ENCODE measurements at regions not wholly inside any gene's neighbourhood (a gene's known extent, or its start where the extent isn't known, plus 50 kb on each side); places are given as distances from the start of the nearest gene placed in this dataset.

DNA sequence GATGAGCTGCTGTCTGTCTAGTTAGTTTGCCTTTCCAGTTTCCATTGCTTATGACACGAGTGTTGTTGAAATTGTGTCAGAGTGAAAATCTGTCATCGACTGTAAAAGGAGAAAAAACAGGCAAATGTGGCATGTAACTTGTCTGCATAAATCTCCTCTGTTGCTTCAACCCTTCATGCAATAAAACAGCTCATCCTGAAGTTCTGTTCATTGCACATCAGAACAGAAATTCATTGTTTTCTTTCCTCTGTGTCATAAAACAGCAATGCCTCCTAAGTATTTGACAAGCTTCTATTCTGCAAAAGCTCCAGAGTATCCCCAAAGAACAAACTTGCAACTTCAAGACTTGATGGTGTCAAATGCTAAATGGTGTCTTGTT lies 432.1 kb downstream of the MEIS1 start:
- intact Hi-C loops (cut with DNase I, micrococcal nuclease) = no loop called here
- H3K9me3 Mint-ChIP-seq (ENCODE audit: low read depth) = no peaks in the 10 kb centered on the region
- no peaks in the 10 kb centered on the region for H3K27me3 Mint-ChIP-seq
- no peaks in the 10 kb centered on the region for H3K4me1 Mint-ChIP-seq
- ChIA-PET CTCF (no interaction called here), POLR2A (no interaction called here)
- H3K27ac Mint-ChIP-seq = no peak overlapping the region
- H3K4me3 Mint-ChIP-seq = no peak overlapping the region
- no peak for ATAC-seq
- no peak for DNase-seq
- no peaks in the 10 kb centered on the region for H3K36me3 Mint-ChIP-seq (ENCODE audit: low read depth)

DNA sequence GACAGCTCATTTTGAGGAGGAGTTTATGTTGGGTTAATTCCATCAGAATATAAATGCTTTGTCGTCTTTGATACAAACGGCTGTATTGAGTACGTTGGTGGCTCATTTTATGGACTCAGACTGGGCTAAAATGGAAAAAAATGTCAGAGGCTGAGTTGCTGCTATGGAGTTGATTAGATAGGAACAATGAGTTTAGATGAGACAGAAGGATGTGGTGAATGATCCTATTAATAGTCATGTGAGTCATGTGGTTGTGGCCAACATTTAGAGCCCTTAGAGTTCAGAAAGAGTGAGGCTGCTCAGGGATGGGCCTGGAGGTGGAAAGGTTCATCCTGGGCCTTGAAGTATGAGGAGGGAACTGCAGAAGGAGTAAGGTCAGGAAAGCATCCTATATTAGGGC lies 434.2 kb downstream of the MEIS1 start:
- ChIA-PET POLR2A (no interaction called here), CTCF (no interaction called here)
- Mint-ChIP-seq H3K27me3 (no peaks in the 10 kb centered on the region), H3K36me3 (ENCODE audit: low read depth) (no peaks in the 10 kb centered on the region), H3K9me3 (ENCODE audit: low read depth) (no peaks in the 10 kb centered on the region), H3K4me1 (no peaks in the 10 kb centered on the region), H3K27ac (no peak overlapping the region), H3K4me3 (no peak overlapping the region)
- intact Hi-C loops (cut with DNase I, micrococcal nuclease) = no loop called here
- no peak for DNase-seq
- no peak for ATAC-seq

DNA sequence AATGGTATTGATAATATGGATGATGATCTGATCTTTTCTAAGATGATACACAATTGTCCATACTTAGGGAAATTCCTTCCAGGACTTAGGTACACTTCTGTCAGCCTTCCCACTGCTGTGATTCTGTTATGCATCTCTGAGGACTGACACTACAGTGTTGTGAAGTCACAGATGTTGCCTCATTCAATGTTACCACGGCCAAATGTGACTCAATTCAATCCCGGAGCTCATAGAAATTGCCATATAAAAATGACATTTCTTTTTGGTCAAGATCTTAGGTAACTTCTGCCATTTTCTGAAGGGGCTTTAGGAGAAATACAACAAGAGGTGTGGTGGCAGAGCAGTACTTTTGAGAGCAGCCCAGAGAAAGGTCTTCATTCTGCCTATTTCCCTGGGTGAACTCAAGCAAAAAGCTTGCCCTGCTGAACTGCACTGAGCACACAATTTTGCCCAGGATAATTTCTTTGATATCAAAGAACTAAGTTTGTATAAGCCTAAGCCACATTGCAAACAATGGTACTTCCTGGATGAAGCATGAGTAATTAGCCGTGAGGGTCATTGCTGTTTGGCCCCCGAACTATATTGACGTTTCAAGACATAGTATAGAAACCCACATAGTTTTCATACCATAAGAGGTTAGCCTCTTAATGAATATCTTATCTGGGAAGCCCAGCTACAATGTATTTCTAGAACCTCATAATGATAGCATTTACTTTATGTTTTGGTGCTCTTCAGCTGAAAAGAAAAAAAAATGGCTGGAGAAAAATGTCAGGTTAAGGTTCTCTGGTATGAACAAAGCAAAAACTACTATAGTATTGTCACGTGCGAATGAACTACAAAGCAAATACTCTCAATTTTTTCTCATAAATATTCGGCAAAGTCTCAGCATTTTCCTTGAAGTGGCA lies 437.4 kb downstream of the MEIS1 start:
- no peaks in the 10 kb centered on the region for H3K4me1 Mint-ChIP-seq
- no peak overlapping the region for H3K27ac Mint-ChIP-seq
- H3K36me3 Mint-ChIP-seq (ENCODE audit: low read depth) = no peaks in the 10 kb centered on the region
- no peaks in the 10 kb centered on the region for H3K27me3 Mint-ChIP-seq
- no peak for ATAC-seq
- no peaks in the 10 kb centered on the region for H3K9me3 Mint-ChIP-seq (ENCODE audit: low read depth)
- no peak overlapping the region for H3K4me3 Mint-ChIP-seq
- intact Hi-C loops (cut with DNase I, micrococcal nuclease) = no loop called here
- CTCF ChIA-PET = no interaction called here
- no peak for DNase-seq
- POLR2A ChIA-PET = no interaction called here

DNA sequence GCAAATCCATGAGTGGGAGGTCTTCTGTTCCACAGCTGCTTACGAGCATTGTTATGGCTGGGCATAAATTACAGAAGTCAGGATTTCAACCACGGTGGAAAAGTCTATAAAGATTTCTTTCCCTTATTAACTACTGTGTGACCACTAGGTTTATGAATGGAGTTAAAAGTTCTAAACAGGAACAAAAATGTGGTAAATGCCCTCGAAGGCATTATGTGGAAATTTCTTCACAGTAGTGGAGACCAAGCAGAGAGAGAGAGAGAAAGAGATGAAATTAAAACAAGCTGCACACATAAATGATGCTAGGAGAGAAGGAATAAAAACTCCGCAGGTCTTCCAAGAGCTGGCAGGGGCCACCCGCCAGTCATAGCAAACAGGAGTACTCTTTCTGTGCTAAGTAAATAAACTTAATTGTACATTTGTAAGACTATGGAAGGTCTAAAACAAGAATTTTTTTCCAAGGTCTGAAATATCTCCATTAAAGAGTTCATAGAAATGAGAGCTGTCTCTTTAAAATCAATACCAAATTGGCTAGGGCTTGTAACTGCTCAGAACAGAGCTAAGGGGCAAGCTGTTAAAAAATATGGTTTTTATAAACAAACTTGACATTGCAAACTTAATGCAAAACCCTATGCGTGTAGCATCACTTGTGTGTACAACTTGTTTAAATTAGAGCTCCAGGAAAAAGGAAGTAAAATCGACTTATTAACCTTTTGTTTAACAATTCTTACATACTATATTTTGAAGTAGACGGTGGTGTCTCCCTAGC lies 438.2 kb downstream of the MEIS1 start:
- intact Hi-C loops (cut with DNase I, micrococcal nuclease) = no loop called here
- no peak overlapping the region for H3K27ac Mint-ChIP-seq
- ATAC-seq = no peak
- H3K4me1 Mint-ChIP-seq = no peaks in the 10 kb centered on the region
- ChIA-PET CTCF (no interaction called here), POLR2A (no interaction called here)
- no peak for DNase-seq
- H3K9me3 Mint-ChIP-seq (ENCODE audit: low read depth) = no peaks in the 10 kb centered on the region
- H3K27me3 Mint-ChIP-seq = no peaks in the 10 kb centered on the region
- no peaks in the 10 kb centered on the region for H3K36me3 Mint-ChIP-seq (ENCODE audit: low read depth)
- no peak overlapping the region for H3K4me3 Mint-ChIP-seq

DNA sequence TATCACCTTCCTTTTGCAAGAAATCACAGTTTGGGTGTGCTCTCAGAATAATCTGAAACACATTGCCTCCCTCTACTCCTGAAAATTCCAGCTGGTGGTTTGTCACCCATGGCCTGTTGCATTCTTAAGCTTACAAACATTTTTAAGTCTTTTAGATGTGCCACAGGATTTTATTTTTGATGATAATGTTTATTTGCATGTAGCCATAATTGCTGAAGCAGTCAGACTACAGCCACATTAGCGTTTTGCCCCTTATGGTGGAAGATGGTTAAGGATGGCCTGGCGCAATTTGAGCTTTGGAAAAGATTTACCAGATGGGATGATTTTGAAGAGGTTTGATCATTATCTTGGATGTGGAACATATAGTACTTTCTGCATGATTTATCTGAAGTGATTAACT lies 439.5 kb downstream of the MEIS1 start:
- POLR2A ChIA-PET = no interaction called here
- Mint-ChIP-seq H3K27ac (no peak overlapping the region), H3K4me3 (no peak overlapping the region), H3K36me3 (ENCODE audit: low read depth) (no peaks in the 10 kb centered on the region), H3K27me3 (no peaks in the 10 kb centered on the region), H3K4me1 (no peaks in the 10 kb centered on the region), H3K9me3 (ENCODE audit: low read depth) (no peaks in the 10 kb centered on the region)
- ATAC-seq (no peak), DNase-seq (no peak)
- intact Hi-C loops (cut with DNase I, micrococcal nuclease) = no loop called here
- CTCF ChIA-PET = interaction anchor here (1.3 kb wide), 1 partner anchor 1155 kb away, joined by 3 read pairs; no protein-coding TSS in a partner anchor

DNA sequence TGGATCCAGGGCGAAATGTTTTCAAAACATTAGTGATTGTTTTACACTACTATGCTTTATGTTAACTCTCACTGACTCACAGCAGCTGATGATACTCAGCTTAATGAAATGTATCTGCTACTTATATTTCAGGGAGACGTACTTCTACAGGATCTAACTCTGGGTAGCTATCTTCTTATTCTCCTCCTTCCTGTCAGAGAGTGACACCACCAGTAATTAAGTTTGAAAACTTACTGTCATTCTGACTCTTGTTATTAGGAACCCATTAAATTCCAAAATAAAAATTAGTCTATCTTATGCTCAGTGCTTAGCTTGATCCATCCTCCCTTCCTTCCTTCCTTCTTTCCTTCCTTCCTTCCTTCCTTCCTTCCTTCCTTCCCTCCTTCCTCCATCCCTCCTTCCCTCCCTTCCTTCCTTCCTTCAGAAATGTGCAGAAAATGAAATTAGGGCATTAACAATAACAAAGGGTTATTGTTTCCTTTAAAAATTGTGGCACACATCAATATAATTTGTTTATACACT lies 441.1 kb downstream of the MEIS1 start:
- Mint-ChIP-seq H3K27me3 (no peaks in the 10 kb centered on the region), H3K9me3 (ENCODE audit: low read depth) (peaks cover 1% of the 10 kb centered on the region), H3K4me1 (no peaks in the 10 kb centered on the region), H3K36me3 (ENCODE audit: low read depth) (no peaks in the 10 kb centered on the region), H3K4me3 (no peak overlapping the region), H3K27ac (no peak overlapping the region)
- ChIA-PET CTCF (no interaction called here), POLR2A (no interaction called here)
- ATAC-seq (no peak), DNase-seq (no peak)
- intact Hi-C loops (cut with DNase I, micrococcal nuclease) = no loop called here

DNA sequence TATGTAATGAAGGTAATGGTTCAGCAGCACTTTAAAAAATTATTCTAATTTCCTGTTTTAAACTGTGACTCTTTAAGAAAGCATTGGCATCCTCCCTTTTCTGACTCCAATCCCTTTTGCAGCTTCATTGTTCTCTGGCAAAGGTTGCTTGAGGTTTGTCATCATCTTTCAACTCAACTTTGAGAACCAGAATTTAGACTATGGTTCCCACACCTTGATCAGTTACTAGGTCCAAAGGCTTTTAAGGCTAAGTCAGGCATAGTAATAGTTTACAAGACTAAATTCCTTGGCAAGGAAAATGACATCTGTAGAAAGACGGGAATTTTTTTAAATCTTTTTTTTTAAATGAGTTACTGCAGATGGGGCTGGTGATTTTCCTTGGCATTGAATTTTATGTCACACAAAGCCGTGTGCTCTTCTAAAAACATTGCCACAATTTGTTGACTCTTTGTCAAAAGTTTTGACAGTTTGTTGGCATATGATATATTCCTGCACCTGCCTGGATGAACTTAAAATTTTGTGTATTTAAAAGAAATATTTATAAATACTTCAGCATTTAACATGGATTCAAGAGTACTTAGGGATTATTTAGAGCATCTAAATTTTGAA lies 451.0 kb downstream of the MEIS1 start:
- H3K4me3 Mint-ChIP-seq = no peak overlapping the region
- no peaks in the 10 kb centered on the region for H3K4me1 Mint-ChIP-seq
- intact Hi-C loops (cut with DNase I, micrococcal nuclease) = no loop called here
- peaks cover 7% of the 10 kb centered on the region for H3K9me3 Mint-ChIP-seq (ENCODE audit: low read depth)
- no peak for DNase-seq
- H3K27me3 Mint-ChIP-seq = no peaks in the 10 kb centered on the region
- ChIA-PET POLR2A (no interaction called here), CTCF (no interaction called here)
- no peak overlapping the region for H3K27ac Mint-ChIP-seq
- H3K36me3 Mint-ChIP-seq (ENCODE audit: low read depth) = no peaks in the 10 kb centered on the region
- no peak for ATAC-seq

DNA sequence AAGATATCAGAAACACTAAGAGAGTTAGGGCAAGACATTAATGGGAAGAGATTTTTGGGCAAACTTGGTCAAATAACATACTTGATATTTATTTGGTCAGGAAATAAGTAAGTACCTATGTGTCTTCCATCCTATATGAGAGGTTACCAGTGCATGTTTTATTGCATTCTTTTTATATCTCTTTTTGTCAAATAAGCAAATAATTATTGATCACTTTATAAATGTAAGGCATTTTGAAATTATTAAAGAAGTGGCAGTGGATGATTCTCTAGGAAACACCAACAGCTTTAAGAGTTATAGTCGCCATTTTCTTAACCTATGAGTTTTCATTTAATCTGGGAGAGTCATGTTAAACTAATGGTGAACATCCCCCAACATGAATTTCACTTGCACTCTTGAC lies 453.3 kb downstream of the MEIS1 start:
- H3K27me3 Mint-ChIP-seq = no peaks in the 10 kb centered on the region
- H3K27ac Mint-ChIP-seq = no peak overlapping the region
- peaks cover 6% of the 10 kb centered on the region for H3K9me3 Mint-ChIP-seq (ENCODE audit: low read depth)
- POLR2A ChIA-PET = no interaction called here
- H3K4me3 Mint-ChIP-seq = no peak overlapping the region
- intact Hi-C loops (cut with DNase I, micrococcal nuclease) = no loop called here
- DNase-seq = no peak
- CTCF ChIA-PET = no interaction called here
- no peaks in the 10 kb centered on the region for H3K4me1 Mint-ChIP-seq
- ATAC-seq = no peak
- no peaks in the 10 kb centered on the region for H3K36me3 Mint-ChIP-seq (ENCODE audit: low read depth)

DNA sequence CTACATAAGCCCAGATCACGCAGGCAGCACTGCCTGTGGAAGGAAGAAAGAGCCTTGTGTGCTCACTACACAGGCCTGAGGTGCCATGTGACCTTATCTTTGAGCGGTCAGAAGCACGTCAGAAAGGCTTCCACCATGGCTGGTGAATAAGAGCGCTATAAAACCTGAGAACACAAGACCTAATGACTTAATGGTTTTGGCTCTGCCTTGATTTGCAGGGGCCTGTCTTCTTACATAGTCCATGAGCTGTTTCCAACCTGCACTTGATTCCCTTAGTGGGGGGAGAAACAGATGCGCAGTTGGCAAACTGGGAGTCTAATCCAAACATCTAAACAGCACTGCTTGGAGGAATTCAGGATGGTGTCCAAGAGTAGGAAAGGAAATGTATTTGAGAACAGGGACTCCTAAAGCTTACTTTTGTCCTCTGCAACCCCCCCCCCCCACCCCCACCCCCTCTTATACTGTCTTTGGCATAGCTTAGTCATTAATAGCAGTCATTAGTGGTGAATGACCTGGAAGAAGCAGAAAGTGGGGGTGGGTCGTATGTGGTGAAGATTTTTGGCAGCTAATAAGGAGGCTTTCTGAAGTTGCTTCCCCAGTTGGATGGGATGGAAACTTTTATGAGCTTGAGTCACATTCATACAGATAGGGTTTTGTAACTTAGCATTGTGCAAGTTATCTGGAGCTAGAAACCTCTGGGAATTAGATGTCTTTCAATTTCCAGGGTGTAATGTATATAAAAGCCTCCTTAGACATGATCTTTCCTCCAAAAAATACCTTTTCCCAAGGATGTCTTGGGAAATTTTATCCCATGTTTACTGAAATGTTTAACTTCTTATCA lies 454.1 kb downstream of the MEIS1 start:
- Mint-ChIP-seq H3K27ac (no peak overlapping the region), H3K9me3 (ENCODE audit: low read depth) (peaks cover 6% of the 10 kb centered on the region), H3K27me3 (no peaks in the 10 kb centered on the region), H3K4me1 (no peaks in the 10 kb centered on the region), H3K36me3 (ENCODE audit: low read depth) (no peaks in the 10 kb centered on the region), H3K4me3 (no peak overlapping the region)
- POLR2A ChIA-PET = no interaction called here
- CTCF ChIA-PET = no interaction called here
- intact Hi-C loops (cut with DNase I, micrococcal nuclease) = no loop called here
- no peak for DNase-seq
- no peak for ATAC-seq

DNA sequence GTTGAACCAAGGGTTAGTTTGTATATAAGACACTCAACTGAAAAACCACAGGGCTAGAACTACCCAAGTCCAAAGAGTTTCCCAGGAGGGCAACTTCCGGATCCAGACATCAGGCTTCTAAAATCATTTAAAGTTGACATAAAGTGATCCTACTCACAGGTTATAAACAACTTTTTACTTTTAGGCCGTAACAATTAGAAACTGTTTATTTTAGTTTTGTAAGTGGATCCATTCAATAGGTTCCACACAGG lies 454.6 kb downstream of the MEIS1 start:
- H3K4me1 Mint-ChIP-seq = no peaks in the 10 kb centered on the region
- no peak overlapping the region for H3K4me3 Mint-ChIP-seq
- DNase-seq (no peak), ATAC-seq (no peak)
- H3K36me3 Mint-ChIP-seq (ENCODE audit: low read depth) = no peaks in the 10 kb centered on the region
- peaks cover 6% of the 10 kb centered on the region for H3K9me3 Mint-ChIP-seq (ENCODE audit: low read depth)
- no peak overlapping the region for H3K27ac Mint-ChIP-seq
- intact Hi-C loops (cut with DNase I, micrococcal nuclease) = no loop called here
- ChIA-PET POLR2A (no interaction called here), CTCF (no interaction called here)
- H3K27me3 Mint-ChIP-seq = no peaks in the 10 kb centered on the region

DNA sequence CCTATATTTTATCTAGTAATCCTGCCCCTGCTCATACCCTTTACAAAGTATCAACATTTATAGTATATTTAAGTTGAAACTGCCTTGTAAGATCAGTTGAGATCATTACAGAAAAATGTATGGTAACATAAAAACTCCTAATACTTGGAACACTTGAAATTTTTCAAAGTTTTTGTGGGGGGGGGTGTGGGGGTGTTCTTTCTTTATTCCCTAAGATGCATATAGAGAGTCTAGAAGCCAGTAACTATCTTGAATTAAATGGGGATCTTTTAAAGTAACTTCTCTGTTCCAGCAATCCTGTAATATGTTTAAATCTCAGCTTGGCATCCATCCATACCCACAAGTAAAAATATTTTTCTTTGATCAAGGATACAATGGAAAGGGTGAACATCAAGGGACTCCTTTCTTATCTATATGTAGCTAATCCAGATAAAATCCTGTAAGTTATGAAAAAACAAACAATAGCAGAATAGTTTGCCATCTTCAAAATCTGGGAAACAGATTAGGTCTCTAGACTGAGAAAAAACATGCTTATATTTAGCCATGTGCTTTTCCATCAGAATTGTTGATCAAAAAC lies 455.3 kb downstream of the MEIS1 start:
- POLR2A ChIA-PET = no interaction called here
- no peak overlapping the region for H3K27ac Mint-ChIP-seq
- intact Hi-C loops (cut with DNase I, micrococcal nuclease) = no loop called here
- no peaks in the 10 kb centered on the region for H3K4me1 Mint-ChIP-seq
- peaks cover 3% of the 10 kb centered on the region for H3K9me3 Mint-ChIP-seq (ENCODE audit: low read depth)
- ATAC-seq (no peak), DNase-seq (no peak)
- H3K27me3 Mint-ChIP-seq = no peaks in the 10 kb centered on the region
- no peaks in the 10 kb centered on the region for H3K36me3 Mint-ChIP-seq (ENCODE audit: low read depth)
- H3K4me3 Mint-ChIP-seq = no peak overlapping the region
- CTCF ChIA-PET = no interaction called here

Data from activated CD4-positive, alpha-beta T cell treated with anti-CD3 and anti-CD28 coated beads for 36 hours (primary cell).